Activated CD4-positive, alpha-beta T cell treated with anti-CD3 and anti-CD28 coated beads, Interleukin-2, amount 10 ng/mL, durations not matched to agents 7 days and 5 days (primary cell): ENCODE measurements at regions not wholly inside any gene's neighbourhood (a gene's known extent, or its start where the extent isn't known, plus 50 kb on each side); places are given as distances from the start of the nearest gene placed in this dataset.

Source experiments
- CTCF ChIA-PET: fragments of 350-600 bp; sonication (Branson Sonifier 250); formaldehyde crosslinking; loops from one replicate; lab custom pipeline; 2021; ENCODE audit warnings: antibody characterized with exemption; lab: Charles Lee
- POLR2A ChIA-PET: fragments of 350-600 bp; sonication (Branson Sonifier 250); formaldehyde crosslinking; loops from one replicate; lab custom pipeline; 2021; ENCODE audit warnings: antibody characterized with exemption; lab: Charles Lee
- DNase-seq: peaks from one replicate; pipeline ENCODE4 v3.0.0-alpha.2; 2020
- H3K27ac Mint-ChIP-seq: one replicate; pipeline ENCODE4 v1.8.0; 2021; ENCODE audit warnings: mild to moderate bottlenecking, moderate library complexity, mixed read lengths
- H3K27me3 Mint-ChIP-seq: one replicate; pipeline ENCODE4 v1.8.0; 2021; ENCODE audit warnings: mixed read lengths
- H3K36me3 Mint-ChIP-seq: one replicate; pipeline ENCODE4 v1.8.0; 2021; ENCODE audit warnings: low read depth, mixed read lengths
- H3K4me1 Mint-ChIP-seq: one replicate; pipeline ENCODE4 v1.8.0; 2021; ENCODE audit warnings: mixed read lengths
- H3K4me3 Mint-ChIP-seq: one replicate; pipeline ENCODE4 v1.8.0; 2021; ENCODE audit warnings: mild to moderate bottlenecking, moderate library complexity, mixed read lengths
- H3K9me3 Mint-ChIP-seq: one replicate; pipeline ENCODE4 v1.8.0; 2021; ENCODE audit warnings: mixed read lengths

- Mint-ChIP-seq H3K27ac (no peak overlapping the region), H3K27me3 (peaks cover 9% of the 10 kb centered on the region), H3K4me3 (no peak overlapping the region), H3K36me3 (no peaks in the 10 kb centered on the region), H3K9me3 (peaks cover 5% of the 10 kb centered on the region), H3K4me1 (peaks cover 8% of the 10 kb centered on the region)
- POLR2A ChIA-PET = no interaction called here
- no peak for DNase-seq
- CTCF ChIA-PET = interaction anchor here (0.6 kb wide), 1 partner anchor 10 kb away, joined by 3 read pairs; no protein-coding TSS in a partner anchor
Observed at GRCh38 chr13:91270031-91270430, 77.5 kb upstream of the MIR17HG start.

- H3K4me1 Mint-ChIP-seq = peaks cover 8% of the 10 kb centered on the region
- POLR2A ChIA-PET = no interaction called here
- CTCF ChIA-PET = no interaction called here
Observed at GRCh38 chr13:91272235-91272777, 75.2 kb upstream of the MIR17HG start.

GRCh38 chr13:91273675-91274074 lies 73.8 kb upstream of the MIR17HG start:
- Mint-ChIP-seq H3K4me3 (no peak overlapping the region), H3K36me3 (no peaks in the 10 kb centered on the region), H3K27ac (no peak overlapping the region), H3K4me1 (peaks cover 8% of the 10 kb centered on the region), H3K27me3 (peaks cover 10% of the 10 kb centered on the region), H3K9me3 (no peaks in the 10 kb centered on the region)
- CTCF ChIA-PET = no interaction called here
- no peak for DNase-seq
- POLR2A ChIA-PET = no interaction called here

More at GRCh38 chr13:91272235-91272777, 75.2 kb upstream of the MIR17HG start:
- DNase-seq = no peak
- Mint-ChIP-seq H3K4me3 (no peak overlapping the region), H3K36me3 (no peaks in the 10 kb centered on the region), H3K27me3 (peaks cover 10% of the 10 kb centered on the region), H3K27ac (no peak overlapping the region), H3K9me3 (no peaks in the 10 kb centered on the region)

GRCh38 chr13:91277013-91277676 lies 70.3 kb upstream of the MIR17HG start:
- POLR2A ChIA-PET = no interaction called here
- no peak overlapping the region for H3K4me3 Mint-ChIP-seq
- no peaks in the 10 kb centered on the region for H3K4me1 Mint-ChIP-seq
- no peaks in the 10 kb centered on the region for H3K9me3 Mint-ChIP-seq
- H3K36me3 Mint-ChIP-seq = no peaks in the 10 kb centered on the region
- H3K27me3 Mint-ChIP-seq = peaks cover 6% of the 10 kb centered on the region
- CTCF ChIA-PET = no interaction called here
- no peak overlapping the region for H3K27ac Mint-ChIP-seq
- DNase-seq = no peak

GRCh38 chr13:91278291-91278690 lies 69.2 kb upstream of the MIR17HG start:
- H3K4me3 Mint-ChIP-seq = no peak overlapping the region
- H3K27ac Mint-ChIP-seq = no peak overlapping the region
- no peak for DNase-seq
- ChIA-PET CTCF (no interaction called here), POLR2A (no interaction called here)
- H3K9me3 Mint-ChIP-seq = no peaks in the 10 kb centered on the region
- peaks cover 6% of the 10 kb centered on the region for H3K27me3 Mint-ChIP-seq
- H3K4me1 Mint-ChIP-seq = no peaks in the 10 kb centered on the region
- no peaks in the 10 kb centered on the region for H3K36me3 Mint-ChIP-seq

GRCh38 chr13:91278888-91279287 lies 68.6 kb upstream of the MIR17HG start:
- Mint-ChIP-seq H3K4me1 (no peaks in the 10 kb centered on the region), H3K9me3 (no peaks in the 10 kb centered on the region), H3K27ac (no peak overlapping the region), H3K36me3 (no peaks in the 10 kb centered on the region), H3K4me3 (no peak overlapping the region), H3K27me3 (peaks cover 6% of the 10 kb centered on the region)
- DNase-seq = no peak
- POLR2A ChIA-PET = no interaction called here
- CTCF ChIA-PET = no interaction called here

GRCh38 chr13:91280801-91281200 lies 66.7 kb upstream of the MIR17HG start:
- Mint-ChIP-seq H3K4me3 (no peak overlapping the region), H3K27me3 (peaks cover 3% of the 10 kb centered on the region), H3K9me3 (no peaks in the 10 kb centered on the region), H3K4me1 (no peaks in the 10 kb centered on the region), H3K27ac (no peak overlapping the region), H3K36me3 (no peaks in the 10 kb centered on the region)
- CTCF ChIA-PET = interaction anchor here (1.1 kb wide), 1 partner anchor 12 kb away, joined by 6 read pairs; no protein-coding TSS in a partner anchor
- DNase-seq = no peak
- POLR2A ChIA-PET = no interaction called here

GRCh38 chr13:91284335-91284734 lies 63.2 kb upstream of the MIR17HG start:
- Mint-ChIP-seq H3K9me3 (no peaks in the 10 kb centered on the region), H3K4me1 (no peaks in the 10 kb centered on the region), H3K27ac (no peak overlapping the region), H3K4me3 (no peak overlapping the region), H3K27me3 (no peaks in the 10 kb centered on the region), H3K36me3 (no peaks in the 10 kb centered on the region)
- CTCF ChIA-PET = no interaction called here
- POLR2A ChIA-PET = no interaction called here
- DNase-seq = no peak

- no peaks in the 10 kb centered on the region for H3K4me1 Mint-ChIP-seq
- DNase-seq = no peak
- peaks cover 3% of the 10 kb centered on the region for H3K27me3 Mint-ChIP-seq
- no peak overlapping the region for H3K27ac Mint-ChIP-seq
- H3K4me3 Mint-ChIP-seq = no peak overlapping the region
- H3K9me3 Mint-ChIP-seq = no peaks in the 10 kb centered on the region
- H3K36me3 Mint-ChIP-seq = no peaks in the 10 kb centered on the region
- POLR2A ChIA-PET = no interaction called here
- CTCF ChIA-PET = no interaction called here
Observed at GRCh38 chr13:91286317-91286716, 61.2 kb upstream of the MIR17HG start.

- H3K36me3 Mint-ChIP-seq = no peaks in the 10 kb centered on the region
- CTCF ChIA-PET = no interaction called here
- POLR2A ChIA-PET = no interaction called here
Observed at GRCh38 chr13:91291078-91291477, 56.4 kb upstream of the MIR17HG start.

GRCh38 chr13:91292630-91293221 lies 54.8 kb upstream of the MIR17HG start:
- DNase-seq = no peak
- Mint-ChIP-seq H3K27ac (no peak overlapping the region), H3K27me3 (peaks cover 6% of the 10 kb centered on the region), H3K4me3 (no peak overlapping the region), H3K36me3 (no peaks in the 10 kb centered on the region), H3K9me3 (no peaks in the 10 kb centered on the region), H3K4me1 (no peaks in the 10 kb centered on the region)
- ChIA-PET POLR2A (no interaction called here), CTCF (interaction anchor here (1.1 kb wide), 1 partner anchor 11 kb away, joined by 6 read pairs; no protein-coding TSS in a partner anchor)

More at GRCh38 chr13:91291078-91291477, 56.4 kb upstream of the MIR17HG start:
- Mint-ChIP-seq H3K4me1 (no peaks in the 10 kb centered on the region), H3K27ac (no peak overlapping the region), H3K9me3 (no peaks in the 10 kb centered on the region), H3K27me3 (peaks cover 3% of the 10 kb centered on the region), H3K4me3 (no peak overlapping the region)
- DNase-seq = no peak

- Mint-ChIP-seq H3K4me3 (no peak overlapping the region), H3K36me3 (no peaks in the 10 kb centered on the region), H3K9me3 (no peaks in the 10 kb centered on the region), H3K27ac (no peak overlapping the region), H3K27me3 (peaks cover 6% of the 10 kb centered on the region), H3K4me1 (no peaks in the 10 kb centered on the region)
- POLR2A ChIA-PET = no interaction called here
- DNase-seq = no peak
- CTCF ChIA-PET = no interaction called here
Observed at GRCh38 chr13:91295712-91296410, 51.6 kb upstream of the MIR17HG start.

- DNase-seq = no peak
- CTCF ChIA-PET = no interaction called here
- Mint-ChIP-seq H3K27me3 (peaks cover 5% of the 10 kb centered on the region), H3K27ac (no peak overlapping the region), H3K9me3 (no peaks in the 10 kb centered on the region), H3K4me1 (no peaks in the 10 kb centered on the region), H3K4me3 (no peak overlapping the region), H3K36me3 (no peaks in the 10 kb centered on the region)
- POLR2A ChIA-PET = no interaction called here
Observed at GRCh38 chr13:91297503-91297902, 50.0 kb upstream of the MIR17HG start.
